Panc1 (cell line): ENCODE measurements at regions not wholly inside any gene's neighbourhood (a gene's known extent, or its start where the extent isn't known, plus 50 kb on each side); places are given as distances from the start of the nearest gene placed in this dataset.

Experiments
- ATAC-seq: fragments of 200-7000 bp; cut with Tn5 transposase; 2 replicates; pipeline ENCODE4 v1.9.1; 2020; ENCODE audit warnings: mild to moderate bottlenecking, moderate library complexity
- BruUV-seq: library from RNA; stranded (reverse); fragments of 400-500 nt; replicated peaks from 2 replicates; lab custom pipeline; 2021; lab: Mats Ljungman, UMichigan
- CTCF ChIA-PET: fragments of 300-600 bp; sonication (Branson Sonifier 250); formaldehyde crosslinking; loops from one replicate; lab custom pipeline; 2022; ENCODE audit warnings: antibody characterized with exemption; lab: Charles Lee
- POLR2A ChIA-PET: fragments of 300-600 bp; sonication (Branson Sonifier 250); formaldehyde crosslinking; loops from one replicate; lab custom pipeline; 2022; ENCODE audit warnings: antibody characterized with exemption; lab: Charles Lee
- DNase-seq: peaks from one replicate; pipeline ENCODE4 v3.0.0-alpha.2; 2010; ENCODE audit warnings: low read depth, low spot score
- H3K27ac ChIP-seq: 2 replicates; pipeline ENCODE4 v1.5.1; 2011; ENCODE audit warnings: mild to moderate bottlenecking, low read length, inconsistent platforms
- H3K27me3 ChIP-seq: fragments of 200-500 bp; sonication (Bioruptor generic); 2 replicates; pipeline ENCODE4 v1.6.0; 2014; ENCODE audit warnings: low read length, inconsistent platforms; ENCODE audit not compliant: control insufficient read depth, insufficient read depth
- H3K36me3 ChIP-seq: fragments of 200-500 bp; sonication (Bioruptor generic); 2 replicates; pipeline ENCODE4 v1.5.1; 2014; ENCODE audit warnings: inconsistent platforms, mild to moderate bottlenecking, low read length, moderate library complexity; ENCODE audit not compliant: control insufficient read depth, insufficient read depth
- H3K4me1 ChIP-seq: 2 replicates; pipeline ENCODE4 v1.5.1; 2011; ENCODE audit warnings: inconsistent platforms, mild to moderate bottlenecking, low read length, moderate library complexity; ENCODE audit not compliant: control insufficient read depth, insufficient read depth
- H3K4me3 ChIP-seq, 2 experiments: 2 replicates each; pipeline ENCODE4 v1.5.1; 2011 to 2012; ENCODE audit warnings: low read depth in 2 of 2, low read length in 2 of 2, mild to moderate bottlenecking in 2 of 2, inconsistent platforms in 1 of 2, moderate library complexity in 1 of 2
- H3K9me3 ChIP-seq: fragments of 200-500 bp; sonication (Bioruptor generic); 2 replicates; pipeline ENCODE4 v1.5.1; 2014; ENCODE audit warnings: low read depth, mild to moderate bottlenecking, inconsistent platforms, low read length, moderate library complexity; ENCODE audit not compliant: control insufficient read depth, insufficient read depth
- POLR2AphosphoS5 ChIP-seq: IDR thresholded peaks from 2 replicates; pipeline ENCODE4 v1.6.1; 2012; ENCODE audit warnings: mild to moderate bottlenecking, low read depth, low read length, moderate library complexity
- SIN3A ChIP-seq: IDR thresholded peaks from 2 replicates; pipeline ENCODE4 v1.6.1; 2012; ENCODE audit warnings: low read depth, mild to moderate bottlenecking, low read length, moderate library complexity, borderline replicate concordance; ENCODE audit not compliant: insufficient read depth
- TCF7L2 ChIP-seq: IDR thresholded peaks from 2 replicates; pipeline ENCODE4 v1.6.1; 2011; ENCODE audit warnings: mild to moderate bottlenecking, low read depth, low read length, inconsistent platforms
- in situ Hi-C: cut with HindIII; loops from 2 replicates; pipeline ENCODE4 v1.10.0; 2016; ENCODE audit warnings: low sequenced_read_pairs, low pct_unique_long_range_greater_than_20kb
- intact Hi-C: fragments of 100-400 bp; cut with micrococcal nuclease; formaldehyde crosslinking; loops from one replicate; pipeline ENCODE4 v1.10.0; 2022; ENCODE audit not compliant: unreplicated experiment
- TF ChIP-seq, protein P1 (sequence below), 2 experiments: IDR thresholded peaks; 2 replicates each; pipeline ENCODE4 v1.6.1; 2011 to 2012; ENCODE audit warnings: low read depth in 2 of 2, control low read depth in 1 of 2, low read length in 1 of 2, mild to moderate bottlenecking in 1 of 2, moderate library complexity in 1 of 2; ENCODE audit not compliant: insufficient read depth in 1 of 2
- TF ChIP-seq, protein P2 (sequence below): fragments of 450-650 bp; IDR thresholded peaks from 2 replicates; pipeline ENCODE4 v1.5.1; 2017; ENCODE audit warnings: mild to moderate bottlenecking

DNA sequence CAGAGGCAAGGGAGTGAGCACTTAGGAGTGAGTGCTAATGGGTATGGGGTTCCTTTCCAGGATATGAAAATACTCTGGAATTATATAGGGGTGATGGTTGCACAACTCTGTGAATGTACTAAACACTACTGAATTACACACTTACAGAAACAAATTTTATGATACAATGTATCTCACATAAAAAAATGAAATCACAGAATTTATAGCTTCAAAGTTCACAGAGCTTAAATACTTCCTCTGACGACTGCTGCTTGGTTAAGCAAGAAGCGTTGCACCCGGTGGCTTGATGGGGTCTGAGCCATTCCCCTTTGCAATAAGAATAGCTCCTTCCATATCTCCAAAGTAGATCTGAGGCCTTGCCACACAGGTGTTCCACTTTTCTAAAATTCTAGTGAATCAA lies 835.1 kb downstream of the TSN start:
- no peak for ATAC-seq
- ChIA-PET POLR2A (no interaction called here), CTCF (no interaction called here)
- TF ChIP-seq, protein P1, sequence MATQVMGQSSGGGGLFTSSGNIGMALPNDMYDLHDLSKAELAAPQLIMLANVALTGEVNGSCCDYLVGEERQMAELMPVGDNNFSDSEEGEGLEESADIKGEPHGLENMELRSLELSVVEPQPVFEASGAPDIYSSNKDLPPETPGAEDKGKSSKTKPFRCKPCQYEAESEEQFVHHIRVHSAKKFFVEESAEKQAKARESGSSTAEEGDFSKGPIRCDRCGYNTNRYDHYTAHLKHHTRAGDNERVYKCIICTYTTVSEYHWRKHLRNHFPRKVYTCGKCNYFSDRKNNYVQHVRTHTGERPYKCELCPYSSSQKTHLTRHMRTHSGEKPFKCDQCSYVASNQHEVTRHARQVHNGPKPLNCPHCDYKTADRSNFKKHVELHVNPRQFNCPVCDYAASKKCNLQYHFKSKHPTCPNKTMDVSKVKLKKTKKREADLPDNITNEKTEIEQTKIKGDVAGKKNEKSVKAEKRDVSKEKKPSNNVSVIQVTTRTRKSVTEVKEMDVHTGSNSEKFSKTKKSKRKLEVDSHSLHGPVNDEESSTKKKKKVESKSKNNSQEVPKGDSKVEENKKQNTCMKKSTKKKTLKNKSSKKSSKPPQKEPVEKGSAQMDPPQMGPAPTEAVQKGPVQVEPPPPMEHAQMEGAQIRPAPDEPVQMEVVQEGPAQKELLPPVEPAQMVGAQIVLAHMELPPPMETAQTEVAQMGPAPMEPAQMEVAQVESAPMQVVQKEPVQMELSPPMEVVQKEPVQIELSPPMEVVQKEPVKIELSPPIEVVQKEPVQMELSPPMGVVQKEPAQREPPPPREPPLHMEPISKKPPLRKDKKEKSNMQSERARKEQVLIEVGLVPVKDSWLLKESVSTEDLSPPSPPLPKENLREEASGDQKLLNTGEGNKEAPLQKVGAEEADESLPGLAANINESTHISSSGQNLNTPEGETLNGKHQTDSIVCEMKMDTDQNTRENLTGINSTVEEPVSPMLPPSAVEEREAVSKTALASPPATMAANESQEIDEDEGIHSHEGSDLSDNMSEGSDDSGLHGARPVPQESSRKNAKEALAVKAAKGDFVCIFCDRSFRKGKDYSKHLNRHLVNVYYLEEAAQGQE (IDR thresholded peaks at IDR 0.05; ENCODE audit: insufficient read depth in 1 of 2, low read depth in 2 of 2, low read length in 1 of 2): no peak
- no peak for TF ChIP-seq SIN3A
- TF ChIP-seq, protein P2, sequence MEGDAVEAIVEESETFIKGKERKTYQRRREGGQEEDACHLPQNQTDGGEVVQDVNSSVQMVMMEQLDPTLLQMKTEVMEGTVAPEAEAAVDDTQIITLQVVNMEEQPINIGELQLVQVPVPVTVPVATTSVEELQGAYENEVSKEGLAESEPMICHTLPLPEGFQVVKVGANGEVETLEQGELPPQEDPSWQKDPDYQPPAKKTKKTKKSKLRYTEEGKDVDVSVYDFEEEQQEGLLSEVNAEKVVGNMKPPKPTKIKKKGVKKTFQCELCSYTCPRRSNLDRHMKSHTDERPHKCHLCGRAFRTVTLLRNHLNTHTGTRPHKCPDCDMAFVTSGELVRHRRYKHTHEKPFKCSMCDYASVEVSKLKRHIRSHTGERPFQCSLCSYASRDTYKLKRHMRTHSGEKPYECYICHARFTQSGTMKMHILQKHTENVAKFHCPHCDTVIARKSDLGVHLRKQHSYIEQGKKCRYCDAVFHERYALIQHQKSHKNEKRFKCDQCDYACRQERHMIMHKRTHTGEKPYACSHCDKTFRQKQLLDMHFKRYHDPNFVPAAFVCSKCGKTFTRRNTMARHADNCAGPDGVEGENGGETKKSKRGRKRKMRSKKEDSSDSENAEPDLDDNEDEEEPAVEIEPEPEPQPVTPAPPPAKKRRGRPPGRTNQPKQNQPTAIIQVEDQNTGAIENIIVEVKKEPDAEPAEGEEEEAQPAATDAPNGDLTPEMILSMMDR: no peak
- TF ChIP-seq TCF7L2: no peak
- TF ChIP-seq POLR2AphosphoS5: no peak
- no TSS peak for BruUV-seq
- Histone ChIP-seq H3K27ac (no peak overlapping the region), H3K4me3 (no peak overlapping the region), H3K27me3 (no peaks in the 10 kb centered on the region), H3K36me3 (no peaks in the 10 kb centered on the region), H3K4me1 (no peaks in the 10 kb centered on the region), H3K9me3 (no peaks in the 10 kb centered on the region)
- intact Hi-C loops: no loop called here
- in situ Hi-C loops: no loop called here
- no peak for DNase-seq

DNA sequence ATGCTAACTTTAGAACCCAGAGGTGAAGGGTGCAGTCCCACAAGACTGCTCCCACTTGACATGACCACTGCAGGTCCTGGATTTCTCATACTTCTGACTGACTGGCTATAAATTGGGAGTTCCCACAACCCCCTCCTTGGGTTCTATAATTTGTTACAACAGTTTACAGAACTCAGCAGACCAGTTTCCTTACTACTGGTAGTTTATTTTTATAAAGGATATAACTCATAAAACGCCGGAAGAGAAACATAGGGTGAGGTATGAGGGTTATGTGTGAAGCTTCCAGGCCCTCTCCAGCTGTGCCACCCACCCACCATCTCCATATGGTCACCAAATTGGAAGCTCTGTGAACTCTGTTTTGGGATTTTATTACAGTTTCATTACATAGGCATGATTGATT lies 839.6 kb downstream of the TSN start:
- intact Hi-C loops: no loop called here
- POLR2A ChIA-PET: no interaction called here

More for the DNA sequence above, 839.6 kb downstream of the TSN start:
- no peaks in the 10 kb centered on the region for H3K36me3 ChIP-seq
- no peaks in the 10 kb centered on the region for H3K27me3 ChIP-seq
- no peaks in the 10 kb centered on the region for H3K9me3 ChIP-seq
- no TSS peak for BruUV-seq
- TF ChIP-seq TCF7L2 (no peak), POLR2AphosphoS5 (no peak), SIN3A (no peak)
- TF ChIP-seq, protein P2: no peak
- TF ChIP-seq, protein P1 (IDR thresholded peaks at IDR 0.05; ENCODE audit: insufficient read depth in 1 of 2, low read depth in 2 of 2, low read length in 1 of 2): no peak
- H3K4me3 ChIP-seq: no peak overlapping the region
- in situ Hi-C loops: no loop called here
- ATAC-seq: no peak
- CTCF ChIA-PET: no interaction called here
- H3K27ac ChIP-seq: no peak overlapping the region
- H3K4me1 ChIP-seq: no peaks in the 10 kb centered on the region
- DNase-seq: no peak
